GM23338 (cell line): ENCODE measurements at regions not wholly inside any gene's neighbourhood (a gene's known extent, or its start where the extent isn't known, plus 50 kb on each side); places are given as distances from the start of the nearest gene placed in this dataset.

Experiments used
- EZH2 ChIP-seq: fragments of 200-600 bp; sonication (generic); IDR thresholded peaks from one replicate; pipeline ENCODE4 v1.8.0; 2017; ENCODE audit warnings: antibody characterized with exemption, mild to moderate bottlenecking, low read depth; ENCODE audit not compliant: unreplicated experiment
- POLR2AphosphoS5 ChIP-seq: IDR thresholded peaks from 2 replicates; pipeline ENCODE4 v1.6.1; 2016; ENCODE audit warnings: antibody characterized with exemption, low read depth
- STAT1 ChIP-seq: IDR thresholded peaks from one replicate; pipeline ENCODE4 v1.6.1; 2016; ENCODE audit warnings: antibody characterized with exemption; ENCODE audit not compliant: unreplicated experiment
- ZNF331 ChIP-seq: fragments of 250-450 bp; sonication (Bioruptor Pico); IDR thresholded peaks from 2 replicates; pipeline ENCODE4 v1.5.0; 2020; ENCODE audit warnings: low read depth, mild to moderate bottlenecking, moderate library complexity
- TF ChIP-seq, protein P1 (sequence below): IDR thresholded peaks from one replicate; pipeline ENCODE4 v1.6.1; 2018; ENCODE audit warnings: antibody characterized with exemption; ENCODE audit not compliant: unreplicated experiment
- TF ChIP-seq, protein P2 (sequence below), 2 experiments: fragments of 200-600 bp in 1 of 2; sonication (generic) in 1 of 2; conservative IDR thresholded peaks; 2 replicates each; pipeline versions ENCODE4 v1.5.1 to v1.6.1; 2016 to 2017; ENCODE audit warnings: antibody characterized with exemption in 2 of 2, low read depth in 2 of 2, mild to moderate bottlenecking in 2 of 2, moderate library complexity in 1 of 2

DNA sequence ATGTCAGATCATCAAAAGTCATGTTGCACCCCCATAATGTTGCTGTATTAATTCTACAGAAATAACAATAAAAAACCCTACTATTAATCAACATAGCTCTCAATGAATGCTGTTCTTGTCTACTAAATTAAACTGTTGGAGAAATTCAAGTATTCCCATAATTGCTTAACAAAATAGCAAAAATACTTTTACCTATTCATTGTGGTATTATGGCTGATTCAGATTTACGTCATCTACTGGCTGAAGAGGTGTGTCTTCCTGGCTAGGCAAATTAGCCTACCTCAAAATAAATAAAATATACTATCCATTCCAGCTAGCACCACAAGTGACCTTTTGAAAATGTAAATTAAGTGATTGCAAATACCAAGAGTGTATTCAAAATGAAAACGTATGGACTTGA is 249.4 kb downstream of the MEIS1 start:
- TF ChIP-seq, protein P1, sequence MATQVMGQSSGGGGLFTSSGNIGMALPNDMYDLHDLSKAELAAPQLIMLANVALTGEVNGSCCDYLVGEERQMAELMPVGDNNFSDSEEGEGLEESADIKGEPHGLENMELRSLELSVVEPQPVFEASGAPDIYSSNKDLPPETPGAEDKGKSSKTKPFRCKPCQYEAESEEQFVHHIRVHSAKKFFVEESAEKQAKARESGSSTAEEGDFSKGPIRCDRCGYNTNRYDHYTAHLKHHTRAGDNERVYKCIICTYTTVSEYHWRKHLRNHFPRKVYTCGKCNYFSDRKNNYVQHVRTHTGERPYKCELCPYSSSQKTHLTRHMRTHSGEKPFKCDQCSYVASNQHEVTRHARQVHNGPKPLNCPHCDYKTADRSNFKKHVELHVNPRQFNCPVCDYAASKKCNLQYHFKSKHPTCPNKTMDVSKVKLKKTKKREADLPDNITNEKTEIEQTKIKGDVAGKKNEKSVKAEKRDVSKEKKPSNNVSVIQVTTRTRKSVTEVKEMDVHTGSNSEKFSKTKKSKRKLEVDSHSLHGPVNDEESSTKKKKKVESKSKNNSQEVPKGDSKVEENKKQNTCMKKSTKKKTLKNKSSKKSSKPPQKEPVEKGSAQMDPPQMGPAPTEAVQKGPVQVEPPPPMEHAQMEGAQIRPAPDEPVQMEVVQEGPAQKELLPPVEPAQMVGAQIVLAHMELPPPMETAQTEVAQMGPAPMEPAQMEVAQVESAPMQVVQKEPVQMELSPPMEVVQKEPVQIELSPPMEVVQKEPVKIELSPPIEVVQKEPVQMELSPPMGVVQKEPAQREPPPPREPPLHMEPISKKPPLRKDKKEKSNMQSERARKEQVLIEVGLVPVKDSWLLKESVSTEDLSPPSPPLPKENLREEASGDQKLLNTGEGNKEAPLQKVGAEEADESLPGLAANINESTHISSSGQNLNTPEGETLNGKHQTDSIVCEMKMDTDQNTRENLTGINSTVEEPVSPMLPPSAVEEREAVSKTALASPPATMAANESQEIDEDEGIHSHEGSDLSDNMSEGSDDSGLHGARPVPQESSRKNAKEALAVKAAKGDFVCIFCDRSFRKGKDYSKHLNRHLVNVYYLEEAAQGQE = no peak
- TF ChIP-seq, protein P2, sequence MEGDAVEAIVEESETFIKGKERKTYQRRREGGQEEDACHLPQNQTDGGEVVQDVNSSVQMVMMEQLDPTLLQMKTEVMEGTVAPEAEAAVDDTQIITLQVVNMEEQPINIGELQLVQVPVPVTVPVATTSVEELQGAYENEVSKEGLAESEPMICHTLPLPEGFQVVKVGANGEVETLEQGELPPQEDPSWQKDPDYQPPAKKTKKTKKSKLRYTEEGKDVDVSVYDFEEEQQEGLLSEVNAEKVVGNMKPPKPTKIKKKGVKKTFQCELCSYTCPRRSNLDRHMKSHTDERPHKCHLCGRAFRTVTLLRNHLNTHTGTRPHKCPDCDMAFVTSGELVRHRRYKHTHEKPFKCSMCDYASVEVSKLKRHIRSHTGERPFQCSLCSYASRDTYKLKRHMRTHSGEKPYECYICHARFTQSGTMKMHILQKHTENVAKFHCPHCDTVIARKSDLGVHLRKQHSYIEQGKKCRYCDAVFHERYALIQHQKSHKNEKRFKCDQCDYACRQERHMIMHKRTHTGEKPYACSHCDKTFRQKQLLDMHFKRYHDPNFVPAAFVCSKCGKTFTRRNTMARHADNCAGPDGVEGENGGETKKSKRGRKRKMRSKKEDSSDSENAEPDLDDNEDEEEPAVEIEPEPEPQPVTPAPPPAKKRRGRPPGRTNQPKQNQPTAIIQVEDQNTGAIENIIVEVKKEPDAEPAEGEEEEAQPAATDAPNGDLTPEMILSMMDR (conservative IDR thresholded peaks at IDR 0.05; ENCODE audit: low read depth in 2 of 2) = no peak
- TF ChIP-seq STAT1 = no peak
- no peak for TF ChIP-seq EZH2
- TF ChIP-seq ZNF331 (CRISPR knock-in tag) = no peak
- no peak for TF ChIP-seq POLR2AphosphoS5
